Breast epithelium (tissue), 4 donors: ENCODE measurements at regions not wholly inside any gene's neighbourhood (a gene's known extent, or its start where the extent isn't known, plus 50 kb on each side); places are given as distances from the start of the nearest gene placed in this dataset.
A peak's percentile ranks its signal among the peaks of the same experiment; 100 is the strongest.

Source experiments
- DNase-seq, 2 donors: peaks; one replicate each; pipeline ENCODE4 v3.0.0-alpha.2; 2019; ENCODE audit warnings: low spot score in 2 of 2
- H3K27ac ChIP-seq, 2 donors: fragments of 200-600 bp; sonication (generic) in 1 of 2; one replicate each; pipeline ENCODE4 v1.5.1; 2016 to 2019; ENCODE audit warnings: mild to moderate bottlenecking in 1 of 2
- H3K27me3 ChIP-seq, 2 donors: fragments of 200-600 bp; sonication (generic) in 1 of 2; one replicate each; pipeline versions ENCODE4 v1.5.1 to v1.6.0; 2017 to 2019; ENCODE audit warnings: control low read depth in 1 of 2, mild to moderate bottlenecking in 1 of 2
- H3K36me3 ChIP-seq: fragments of 200-600 bp; one replicate; pipeline ENCODE4 v1.5.1; 2019
- H3K4me1 ChIP-seq, 2 donors: fragments of 200-600 bp; sonication (generic); one replicate each; pipeline ENCODE4 v1.5.1; 2016 to 2019; ENCODE audit warnings: control low read depth in 1 of 2
- H3K4me3 ChIP-seq, 3 donors: fragments of 200-600 bp; sonication (generic); 1 replicate in 2 of 3; 2 replicates in 1 of 3; pipeline ENCODE4 v1.5.1; 2016 to 2019; ENCODE audit warnings: mild to moderate bottlenecking in 3 of 3, moderate library complexity in 2 of 3
- H3K9me3 ChIP-seq, 2 donors: fragments of 200-600 bp; sonication (generic) in 1 of 2; one replicate each; pipeline ENCODE4 v1.5.1; 2016 to 2019; ENCODE audit warnings: control low read depth in 1 of 2
- CTCF ChIP-seq, 3 donors: fragments of 450-650 bp; IDR thresholded peaks; one replicate each; pipeline ENCODE4 v1.5.1; 2016 to 2017; ENCODE audit warnings: antibody characterized with exemption in 3 of 3, mild to moderate bottlenecking in 3 of 3, moderate library complexity in 3 of 3
- POLR2A ChIP-seq: fragments of 450-650 bp; IDR thresholded peaks from one replicate; pipeline ENCODE4 v1.6.1; 2016; ENCODE audit warnings: antibody characterized with exemption, mild to moderate bottlenecking, moderate library complexity
- POLR2AphosphoS5 ChIP-seq, 3 donors: sonication (generic); formaldehyde crosslinking; IDR thresholded peaks; one replicate each; pipeline ENCODE4 v1.6.1; 2017; ENCODE audit warnings: antibody characterized with exemption in 3 of 3
- intact Hi-C: fragments of 100-400 bp; cut with DNase I; formaldehyde crosslinking; loops from one replicate; pipeline ENCODE4 v1.15.1; 2023; ENCODE audit warnings: low total_unique reads

DNA sequence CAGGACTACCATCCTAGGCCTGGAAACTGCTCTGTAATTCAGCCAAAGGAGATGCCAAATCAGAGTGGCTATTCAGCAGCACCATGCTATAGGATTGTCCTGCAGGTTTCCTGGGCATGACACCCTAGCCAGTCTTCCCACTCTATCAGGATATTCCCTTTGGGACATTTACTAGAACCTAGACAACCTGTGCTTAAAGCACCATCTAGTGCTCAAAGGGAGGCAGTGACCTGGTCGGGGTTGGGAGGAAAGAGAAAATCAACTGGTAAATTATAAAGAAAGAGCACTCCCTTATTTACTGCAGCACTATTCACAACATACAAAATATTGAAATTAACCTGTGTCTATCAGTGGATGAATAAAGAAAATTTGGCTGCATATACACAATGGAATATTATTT lies 67.2 kb upstream of the SMLR1 start:
- DNase-seq: no peak
- Histone ChIP-seq H3K27ac (no peak overlapping the region), H3K36me3 (no peaks in the 10 kb centered on the region), H3K4me1 (no peaks in the 10 kb centered on the region), H3K9me3 (no peaks in the 10 kb centered on the region), H3K4me3 (no peak overlapping the region), H3K27me3 (no peaks in the 10 kb centered on the region)
- intact Hi-C loops: no loop called here
- TF ChIP-seq POLR2A (no peak), CTCF (IDR thresholded peaks at IDR 0.05) (peak in 1 of 3 donors; percentile 38), POLR2AphosphoS5 (IDR thresholded peaks at IDR 0.05) (no peak)

- Histone ChIP-seq H3K36me3 (no peaks in the 10 kb centered on the region), H3K9me3 (no peaks in the 10 kb centered on the region), H3K27ac (no peak overlapping the region), H3K4me1 (no peaks in the 10 kb centered on the region), H3K4me3 (no peak overlapping the region), H3K27me3 (no peaks in the 10 kb centered on the region)
- intact Hi-C loops: no loop called here
- no peak for DNase-seq
- TF ChIP-seq POLR2AphosphoS5 (IDR thresholded peaks at IDR 0.05) (no peak), CTCF (IDR thresholded peaks at IDR 0.05) (no peak), POLR2A (no peak)
Measured at GRCh38 chr6:130761286-130761685, 65.9 kb upstream of the SMLR1 start.

GRCh38 chr6:130765181-130765727 lies 62.0 kb upstream of the SMLR1 start:
- no peak for DNase-seq
- no peak overlapping the region for H3K27ac ChIP-seq
- H3K27me3 ChIP-seq: no peaks in the 10 kb centered on the region
- no peaks in the 10 kb centered on the region for H3K9me3 ChIP-seq
- no peaks in the 10 kb centered on the region for H3K4me1 ChIP-seq
- H3K36me3 ChIP-seq: no peaks in the 10 kb centered on the region
- no peak for TF ChIP-seq POLR2AphosphoS5 (IDR thresholded peaks at IDR 0.05)
- no peak for TF ChIP-seq POLR2A
- TF ChIP-seq CTCF (IDR thresholded peaks at IDR 0.05): no peak
- no peak overlapping the region for H3K4me3 ChIP-seq
- intact Hi-C loops: loop anchor here (1.0 kb wide), 1 partner anchor 12 kb away; no protein-coding TSS in a partner anchor

DNA sequence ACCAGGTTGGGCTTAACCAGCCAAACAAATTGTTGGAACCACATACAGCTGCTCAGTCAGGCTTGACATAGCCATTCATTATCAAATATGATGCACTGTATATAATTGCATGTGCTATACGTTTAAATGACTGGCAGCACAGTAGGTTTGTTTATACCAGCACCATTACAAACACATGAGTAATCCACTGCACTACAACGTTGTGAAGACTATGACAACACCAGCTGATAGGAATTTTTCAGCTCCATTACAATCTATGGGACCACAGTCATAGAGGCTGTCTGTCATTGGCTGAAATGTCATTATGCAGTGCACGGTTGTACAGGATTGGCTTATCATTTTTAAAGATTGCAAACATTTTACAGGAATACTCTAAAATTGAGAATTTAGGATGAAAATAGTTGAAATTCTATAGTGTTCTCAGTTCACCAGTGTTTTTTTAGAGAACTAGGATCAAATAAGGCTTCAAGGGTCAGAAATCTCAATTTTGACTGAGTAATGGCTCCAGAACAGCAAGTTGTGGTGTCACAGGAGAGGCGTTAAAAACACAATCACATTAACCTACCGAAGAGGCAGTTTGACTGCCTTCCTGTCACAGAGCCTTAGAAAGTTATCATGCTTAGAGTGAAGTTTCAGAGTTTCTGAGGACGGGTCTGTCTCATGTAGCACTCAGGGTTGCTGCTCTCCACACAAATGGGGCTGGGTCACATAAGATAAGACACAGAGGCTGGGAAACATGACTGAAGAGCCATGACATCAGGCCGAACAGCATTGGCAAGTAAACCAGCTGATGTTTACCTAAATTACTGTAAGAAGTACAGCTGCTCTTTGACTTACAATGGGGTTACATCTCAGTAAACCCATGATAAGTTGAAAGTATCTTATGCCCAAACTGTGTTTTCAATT lies 60.7 kb upstream of the SMLR1 start:
- H3K27me3 ChIP-seq: no peaks in the 10 kb centered on the region
- DNase-seq: no peak
- H3K36me3 ChIP-seq: no peaks in the 10 kb centered on the region
- H3K4me3 ChIP-seq: no peak overlapping the region
- no peak overlapping the region for H3K27ac ChIP-seq
- intact Hi-C loops: no loop called here
- TF ChIP-seq POLR2AphosphoS5 (IDR thresholded peaks at IDR 0.05) (no peak), CTCF (IDR thresholded peaks at IDR 0.05) (no peak)
- H3K4me1 ChIP-seq: no peaks in the 10 kb centered on the region
- H3K9me3 ChIP-seq: no peaks in the 10 kb centered on the region

- Histone ChIP-seq H3K4me3 (no peak overlapping the region), H3K9me3 (no peaks in the 10 kb centered on the region), H3K4me1 (no peaks in the 10 kb centered on the region), H3K27ac (no peak overlapping the region), H3K36me3 (no peaks in the 10 kb centered on the region), H3K27me3 (no peaks in the 10 kb centered on the region)
- TF ChIP-seq POLR2AphosphoS5 (IDR thresholded peaks at IDR 0.05) (no peak), POLR2A (no peak), CTCF (IDR thresholded peaks at IDR 0.05) (no peak)
- DNase-seq: no peak
- intact Hi-C loops: no loop called here
Measured at GRCh38 chr6:130769861-130770260, 57.3 kb upstream of the SMLR1 start.
